Trophoblast cell (in vitro differentiated cells and primary cell): ENCODE measurements at regions not wholly inside any gene's neighbourhood (a gene's known extent, or its start where the extent isn't known, plus 50 kb on each side); places are given as distances from the start of the nearest gene placed in this dataset.

Experiments
- DNase-seq, 2 donors: peaks; one replicate each; pipeline ENCODE4 v3.0.0-alpha.2; 2016
- H2AFZ ChIP-seq: 2 replicates; pipeline ENCODE4 v1.6.1; 2013; ENCODE audit warnings: low read length, moderate library complexity, mild to moderate bottlenecking; ENCODE audit not compliant: insufficient read depth, poor library complexity
- H2AK5ac ChIP-seq: 2 replicates; pipeline ENCODE4 v1.6.1; 2013; ENCODE audit warnings: mild to moderate bottlenecking, low read length
- H2BK120ac ChIP-seq: 2 replicates; pipeline ENCODE4 v1.6.1; 2013; ENCODE audit warnings: low read length, mild to moderate bottlenecking, moderate library complexity; ENCODE audit not compliant: insufficient read depth, poor library complexity
- H2BK12ac ChIP-seq: 2 replicates; pipeline ENCODE4 v1.6.1; 2013; ENCODE audit warnings: mild to moderate bottlenecking, low read length, moderate library complexity
- H2BK5ac ChIP-seq: 2 replicates; pipeline ENCODE4 v1.6.1; 2013; ENCODE audit warnings: low read length, low read depth, moderate library complexity, mild to moderate bottlenecking; ENCODE audit not compliant: poor library complexity
- H3K14ac ChIP-seq: 2 replicates; pipeline ENCODE4 v1.6.1; 2013; ENCODE audit warnings: mild to moderate bottlenecking, low read length
- H3K18ac ChIP-seq: 2 replicates; pipeline ENCODE4 v1.6.1; 2013; ENCODE audit warnings: mild to moderate bottlenecking, low read length
- H3K23ac ChIP-seq: 2 replicates; pipeline ENCODE4 v1.6.1; 2013; ENCODE audit warnings: low read length
- H3K27ac ChIP-seq: 2 replicates; pipeline ENCODE4 v1.5.1; 2013; ENCODE audit warnings: low read depth, mild to moderate bottlenecking, inconsistent platforms, low read length, moderate library complexity
- H3K27me3 ChIP-seq: 2 replicates; pipeline ENCODE4 v1.6.1; 2013; ENCODE audit warnings: inconsistent platforms, mild to moderate bottlenecking, low read length, moderate library complexity; ENCODE audit not compliant: insufficient read depth
- H3K36me3 ChIP-seq, 2 experiments: 1 replicate in 1 of 2; 2 replicates in 1 of 2; pipeline ENCODE4 v1.6.1; 2013; ENCODE audit warnings: low read length in 2 of 2, mild to moderate bottlenecking in 2 of 2, moderate library complexity in 1 of 2; ENCODE audit not compliant: insufficient read depth in 2 of 2, control insufficient read depth in 1 of 2
- H3K4ac ChIP-seq: 2 replicates; pipeline ENCODE4 v1.6.1; 2013; ENCODE audit warnings: low read depth, mild to moderate bottlenecking, low read length, moderate library complexity
- H3K4me1 ChIP-seq, 2 experiments: 1 replicate in 1 of 2; 2 replicates in 1 of 2; pipeline ENCODE4 v1.6.1; 2013; ENCODE audit warnings: low read length in 2 of 2, mild to moderate bottlenecking in 2 of 2, moderate library complexity in 1 of 2; ENCODE audit not compliant: insufficient read depth in 2 of 2, control insufficient read depth in 1 of 2
- H3K4me2 ChIP-seq: 2 replicates; pipeline ENCODE4 v1.6.1; 2013; ENCODE audit warnings: inconsistent platforms, mild to moderate bottlenecking, low read length, moderate library complexity
- H3K4me3 ChIP-seq: 2 replicates; pipeline ENCODE4 v1.5.1; 2013; ENCODE audit warnings: mild to moderate bottlenecking, low read depth, low read length, inconsistent platforms
- H3K79me1 ChIP-seq: one replicate; pipeline ENCODE4 v1.6.1; 2013; ENCODE audit warnings: low read length
- H3K79me2 ChIP-seq: 2 replicates; pipeline ENCODE4 v1.6.1; 2013; ENCODE audit warnings: low read length, mild to moderate bottlenecking; ENCODE audit not compliant: control insufficient read depth, insufficient read depth, poor library complexity
- H3K9ac ChIP-seq: 2 replicates; pipeline ENCODE4 v1.6.1; 2013; ENCODE audit warnings: mild to moderate bottlenecking, low read length
- H3K9me3 ChIP-seq: 2 replicates; pipeline ENCODE4 v1.6.1; 2013; ENCODE audit warnings: low read depth, mild to moderate bottlenecking, control low read depth, inconsistent platforms, low read length; ENCODE audit not compliant: insufficient read depth
- H4K12ac ChIP-seq: 2 replicates; pipeline ENCODE4 v1.6.1; 2013; ENCODE audit warnings: low read depth, mild to moderate bottlenecking, low read length, moderate library complexity
- H4K8ac ChIP-seq: 2 replicates; pipeline ENCODE4 v1.6.1; 2013; ENCODE audit warnings: low read depth, mild to moderate bottlenecking, low read length, moderate library complexity
- H4K91ac ChIP-seq: one replicate; pipeline ENCODE4 v1.6.1; 2013; ENCODE audit warnings: low read depth, mild to moderate bottlenecking, low read length, moderate library complexity
- WGBS: extraction: QIAGEN DNeasy Blood & Tissue Kit; methylation state at CpG from one replicate; pipeline ENCODE4 v1.1.7; 2013; ENCODE audit warnings: missing lambda C conversion rate; ENCODE audit not compliant: insufficient read length, insufficient coverage; ENCODE audit errors: extremely low coverage; 5-methylcytosine and 5-hydroxymethylcytosine counted together

- Histone ChIP-seq H3K9ac (no peak overlapping the region), H2AFZ (no peak overlapping the region), H3K18ac (no peak overlapping the region), H2BK12ac (no peak overlapping the region), H3K79me2 (no peaks in the 10 kb centered on the region), H3K9me3 (no peaks in the 10 kb centered on the region), H3K4me1 (peaks cover 0 to 2% of the 10 kb centered on the region in 2 experiments), H2AK5ac (no peak overlapping the region), H3K27ac (no peak overlapping the region), H2BK5ac (no peak overlapping the region), H3K36me3 (no peaks in the 10 kb centered on the region), H3K14ac (no peak overlapping the region), H3K27me3 (no peaks in the 10 kb centered on the region), H4K91ac (no peak overlapping the region), H3K23ac (no peak overlapping the region), H3K4me2 (no peak overlapping the region), H3K4ac (no peak overlapping the region), H4K12ac (no peak overlapping the region), H3K4me3 (no peak overlapping the region), H4K8ac (no peak overlapping the region), H2BK120ac (no peak overlapping the region), H3K79me1 (no peaks in the 10 kb centered on the region)
- no CpG with 5 or more reads among the region's 23 CpGs for WGBS
- no peak for DNase-seq
Measured at GRCh38 chr4:188336891-188337290, 197.7 kb downstream of the TRIML1 start.

GRCh38 chr4:188341428-188341827 is 202.2 kb downstream of the TRIML1 start:
- no peak overlapping the region for H3K27ac ChIP-seq
- no peak overlapping the region for H2BK5ac ChIP-seq
- H3K18ac ChIP-seq: no peak overlapping the region
- no peak overlapping the region for H4K8ac ChIP-seq
- H2BK12ac ChIP-seq: no peak overlapping the region
- H3K14ac ChIP-seq: no peak overlapping the region
- H3K23ac ChIP-seq: no peak overlapping the region
- no peak overlapping the region for H3K9ac ChIP-seq
- H3K36me3 ChIP-seq: no peaks in the 10 kb centered on the region
- peaks cover 2% of the 10 kb centered on the region for H3K79me1 ChIP-seq
- H3K4ac ChIP-seq: no peak overlapping the region
- no peak overlapping the region for H3K4me2 ChIP-seq
- DNase-seq: no peak
- H2AK5ac ChIP-seq: no peak overlapping the region
- no peaks in the 10 kb centered on the region for H3K27me3 ChIP-seq
- H3K4me3 ChIP-seq: no peak overlapping the region
- H4K12ac ChIP-seq: no peak overlapping the region
- no peak overlapping the region for H2AFZ ChIP-seq
- no peak overlapping the region for H2BK120ac ChIP-seq
- H4K91ac ChIP-seq: no peak overlapping the region
- no peaks in the 10 kb centered on the region for H3K79me2 ChIP-seq
- no peaks in the 10 kb centered on the region for H3K9me3 ChIP-seq
- H3K4me1 ChIP-seq: peaks cover 0 to 2% of the 10 kb centered on the region in 2 experiments
- WGBS: no CpG with 5 or more reads among the region's 7 CpGs

- no peak overlapping the region for H3K18ac ChIP-seq
- H3K36me3 ChIP-seq: no peaks in the 10 kb centered on the region
- H2BK12ac ChIP-seq: no peak overlapping the region
- H4K91ac ChIP-seq: no peak overlapping the region
- H3K9ac ChIP-seq: no peak overlapping the region
- H3K23ac ChIP-seq: no peak overlapping the region
- H2BK120ac ChIP-seq: no peak overlapping the region
- H2AFZ ChIP-seq: no peak overlapping the region
- H3K4me3 ChIP-seq: no peak overlapping the region
- no CpG with 5 or more reads among the region's 9 CpGs for WGBS
- no peaks in the 10 kb centered on the region for H3K79me2 ChIP-seq
- no peak overlapping the region for H2BK5ac ChIP-seq
- H3K9me3 ChIP-seq: no peaks in the 10 kb centered on the region
- no peak overlapping the region for H2AK5ac ChIP-seq
- no peaks in the 10 kb centered on the region for H3K27me3 ChIP-seq
- H4K8ac ChIP-seq: no peak overlapping the region
- no peak overlapping the region for H4K12ac ChIP-seq
- H3K79me1 ChIP-seq: peaks cover 2% of the 10 kb centered on the region
- no peak overlapping the region for H3K27ac ChIP-seq
- no peak overlapping the region for H3K14ac ChIP-seq
- H3K4me2 ChIP-seq: no peak overlapping the region
- H3K4ac ChIP-seq: no peak overlapping the region
- no peaks in the 10 kb centered on the region for H3K4me1 ChIP-seq
- DNase-seq: no peak
Measured at GRCh38 chr4:188346171-188346809, 207.0 kb downstream of the TRIML1 start.

GRCh38 chr4:188347339-188347738 is 208.1 kb downstream of the TRIML1 start:
- Histone ChIP-seq H3K79me2 (no peaks in the 10 kb centered on the region), H4K91ac (no peak overlapping the region), H2BK5ac (no peak overlapping the region), H2AFZ (no peak overlapping the region), H2BK12ac (no peak overlapping the region), H3K23ac (no peak overlapping the region), H4K12ac (no peak overlapping the region), H3K27ac (no peak overlapping the region), H3K4ac (no peak overlapping the region), H3K4me3 (no peak overlapping the region), H4K8ac (no peak overlapping the region), H3K36me3 (no peaks in the 10 kb centered on the region), H3K27me3 (no peaks in the 10 kb centered on the region), H3K4me2 (no peak overlapping the region), H3K14ac (no peak overlapping the region), H3K9me3 (no peaks in the 10 kb centered on the region), H3K4me1 (no peaks in the 10 kb centered on the region), H3K9ac (no peak overlapping the region), H2BK120ac (no peak overlapping the region), H2AK5ac (no peak overlapping the region), H3K18ac (no peak overlapping the region), H3K79me1 (peaks cover 2% of the 10 kb centered on the region)
- no peak for DNase-seq
- WGBS: no CpG with 5 or more reads among the region's 4 CpGs
